B cell (primary cell): ENCODE measurements at regions not wholly inside any gene's neighbourhood (a gene's known extent, or its start where the extent isn't known, plus 50 kb on each side); places are given as distances from the start of the nearest gene placed in this dataset.

Experiments used
- ATAC-seq: fragments of 200-7000 bp; cut with Tn5 transposase; one replicate; pipeline ENCODE4 v1.10.0; 2021; ENCODE audit warnings: low read depth, mild to moderate bottlenecking, moderate number of reproducible peaks, moderate library complexity
- CTCF ChIA-PET: fragments of 350-600 bp; sonication (Branson Sonifier 250); formaldehyde crosslinking; loops from one replicate; lab custom pipeline; 2021; ENCODE audit warnings: antibody characterized with exemption, inconsistent platforms; lab: Charles Lee
- POLR2A ChIA-PET: fragments of 350-600 bp; sonication (Branson Sonifier 250); formaldehyde crosslinking; loops from one replicate; lab custom pipeline; 2021; ENCODE audit warnings: antibody characterized with exemption; lab: Charles Lee
- DNase-seq: peaks from one replicate; pipeline ENCODE4 v3.0.0; 2013
- H2AFZ ChIP-seq: 2 replicates; pipeline ENCODE4 v1.6.1; 2012; ENCODE audit warnings: mild to moderate bottlenecking, low read depth, low read length; ENCODE audit not compliant: insufficient read depth, poor library complexity, severe bottlenecking
- H3K27ac ChIP-seq, 2 donors: 1 replicate in 1 of 2; 2 replicates in 1 of 2; pipeline ENCODE4 v1.5.1; 2012 to 2013; ENCODE audit warnings: low read length in 2 of 2, mild to moderate bottlenecking in 2 of 2, moderate library complexity in 1 of 2
- H3K27me3 ChIP-seq, 4 experiments: fragments of 200-600 bp in 1 of 4; sonication (generic) in 1 of 4; replicated peaks in 1 of 4; 1 replicate in 2 of 4; 2 replicates in 2 of 4; pipeline versions ENCODE4 v1.6.1 to v1.7.0; 2013 to 2016; ENCODE audit warnings: low read length in 3 of 4, mild to moderate bottlenecking in 2 of 4, mixed read lengths in 1 of 4, moderate library complexity in 1 of 4; ENCODE audit not compliant: insufficient read depth in 4 of 4, control insufficient read depth in 3 of 4; ENCODE audit errors: control extremely low read depth in 1 of 4
- H3K36me3 ChIP-seq, 2 experiments: replicated peaks in 1 of 2; 1 replicate in 1 of 2; 2 replicates in 1 of 2; pipeline versions ENCODE4 v1.6.1 to v1.7.1; 2013; ENCODE audit warnings: low read length in 1 of 2; ENCODE audit not compliant: insufficient read depth in 2 of 2, control insufficient read depth in 1 of 2; ENCODE audit errors: control extremely low read depth in 1 of 2, extremely low read depth in 1 of 2
- H3K4me1 ChIP-seq, 2 donors: fragments of 200-600 bp in 1 of 2; sonication (generic) in 1 of 2; 1 replicate in 1 of 2; 2 replicates in 1 of 2; pipeline versions ENCODE4 v1.5.1 to v1.6.1; 2013 to 2017; ENCODE audit warnings: low read length in 2 of 2; ENCODE audit not compliant: control insufficient read depth in 2 of 2, insufficient read depth in 2 of 2
- H3K4me2 ChIP-seq: replicated peaks from 2 replicates; pipeline ENCODE3; 2012; ENCODE audit warnings: mild to moderate bottlenecking, low read depth, low read length; ENCODE audit not compliant: poor library complexity, severe bottlenecking
- H3K4me3 ChIP-seq, 5 experiments: fragments of 200-600 bp in 1 of 5; sonication (generic) in 1 of 5; 1 replicate in 3 of 5; 2 replicates in 2 of 5; pipeline versions ENCODE4 v1.5.1 to v1.7.0; 2011 to 2016; ENCODE audit warnings: low read length in 4 of 5, mild to moderate bottlenecking in 4 of 5, low read depth in 2 of 5, control low read depth in 1 of 5, moderate library complexity in 1 of 5; ENCODE audit not compliant: insufficient read depth in 1 of 5; ENCODE audit errors: control extremely low read depth in 1 of 5, extremely low read depth in 1 of 5
- H3K79me2 ChIP-seq: fragments of 200-600 bp; sonication (generic); one replicate; pipeline ENCODE4 v1.6.0; 2016; ENCODE audit warnings: low read length; ENCODE audit not compliant: control insufficient read depth, insufficient read depth
- H3K9ac ChIP-seq: fragments of 200-600 bp; sonication (generic); 2 replicates; pipeline ENCODE4 v1.6.1; 2017; ENCODE audit warnings: mild to moderate bottlenecking, low read length, moderate library complexity
- H3K9me3 ChIP-seq, 3 donors: one replicate each; pipeline versions ENCODE4 v1.6.1 to v1.7.1; 2013; ENCODE audit warnings: low read length in 2 of 3; ENCODE audit not compliant: control insufficient read depth in 2 of 3, insufficient read depth in 1 of 3; ENCODE audit errors: control extremely low read depth in 1 of 3
- H4K20me1 ChIP-seq: 2 replicates; pipeline ENCODE4 v1.6.0; 2012; ENCODE audit warnings: mild to moderate bottlenecking, low read length; ENCODE audit not compliant: insufficient read depth, control insufficient read depth, poor library complexity, severe bottlenecking
- H3K27ac Mint-ChIP-seq: one replicate; pipeline ENCODE4 v1.8.0; 2021; ENCODE audit warnings: mixed read lengths
- H3K27me3 Mint-ChIP-seq: one replicate; pipeline ENCODE4 v1.8.0; 2021; ENCODE audit warnings: mixed read lengths
- H3K4me1 Mint-ChIP-seq: one replicate; pipeline ENCODE4 v1.8.0; 2021; ENCODE audit warnings: mixed read lengths
- H3K4me3 Mint-ChIP-seq: one replicate; pipeline ENCODE4 v1.8.0; 2021; ENCODE audit warnings: mixed read lengths
- H3K9me3 Mint-ChIP-seq: one replicate; pipeline ENCODE4 v1.8.0; 2022; ENCODE audit warnings: mixed read lengths; ENCODE audit not compliant: insufficient read depth
- EZH2 ChIP-seq: IDR thresholded peaks from 2 replicates; pipeline ENCODE4 v1.6.1; 2012; ENCODE audit warnings: borderline replicate concordance, low read depth, mild to moderate bottlenecking, moderate library complexity, low read length; ENCODE audit not compliant: insufficient read depth, poor library complexity, severe bottlenecking
- WGBS: methylation state at CpG from one replicate; pipeline ENCODE4 v1.1.5; 2013; ENCODE audit warnings: missing lambda C conversion rate; ENCODE audit not compliant: insufficient coverage; 5-methylcytosine and 5-hydroxymethylcytosine counted together
- intact Hi-C: fragments of 100-400 bp; cut with micrococcal nuclease; formaldehyde crosslinking; loops from one replicate; pipeline ENCODE4 v1.10.0; 2022
- TF ChIP-seq, protein P1 (sequence below): fragments of 200-600 bp; IDR thresholded peaks from one replicate; pipeline ENCODE4 v1.8.0; 2022; ENCODE audit warnings: antibody characterized with exemption, mild to moderate bottlenecking

DNA sequence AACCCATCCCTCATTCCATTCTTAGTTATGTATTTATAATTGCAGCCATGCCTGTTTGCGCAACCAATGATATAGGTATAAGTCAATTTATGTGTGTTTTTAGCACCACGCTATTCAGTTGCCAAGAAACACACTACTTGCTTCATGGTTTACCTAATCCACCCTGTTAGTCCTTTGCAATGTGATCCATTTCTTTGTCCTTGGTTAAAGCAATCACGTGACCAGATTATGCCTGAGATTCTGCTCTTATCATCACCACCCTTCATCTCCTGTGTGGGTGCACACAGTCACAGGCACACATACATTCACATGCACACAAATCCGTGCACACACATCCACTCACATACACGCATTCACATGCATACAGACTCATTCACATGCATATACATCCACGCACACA lies 52.3 kb upstream of the KCNA5 start:
- ChIA-PET CTCF (no interaction called here), POLR2A (no interaction called here)
- peaks cover 59% of the 10 kb centered on the region for H3K27me3 Mint-ChIP-seq
- Histone ChIP-seq H3K4me3 (no peak overlapping the region), H3K27ac (no peak overlapping the region), H4K20me1 (no peaks in the 10 kb centered on the region), H2AFZ (no peak overlapping the region), H3K36me3 (no peaks in the 10 kb centered on the region), H3K9ac (no peak overlapping the region), H3K27me3 (peaks cover 0 to 7% (median 4%) of the 10 kb centered on the region in 4 experiments), H3K79me2 (no peaks in the 10 kb centered on the region), H3K9me3 (no peaks in the 10 kb centered on the region), H3K4me1 (no peaks in the 10 kb centered on the region), H3K4me2 (no peak overlapping the region)
- 89% methylated on average over 5 of the region's 6 CpGs for WGBS
- ATAC-seq, result no peak
- no peak overlapping the region for H3K27ac Mint-ChIP-seq
- H3K4me3 Mint-ChIP-seq, result no peak overlapping the region
- no peaks in the 10 kb centered on the region for H3K4me1 Mint-ChIP-seq
- intact Hi-C loops, result no loop called here
- TF ChIP-seq EZH2, result no peak
- TF ChIP-seq, protein P1, sequence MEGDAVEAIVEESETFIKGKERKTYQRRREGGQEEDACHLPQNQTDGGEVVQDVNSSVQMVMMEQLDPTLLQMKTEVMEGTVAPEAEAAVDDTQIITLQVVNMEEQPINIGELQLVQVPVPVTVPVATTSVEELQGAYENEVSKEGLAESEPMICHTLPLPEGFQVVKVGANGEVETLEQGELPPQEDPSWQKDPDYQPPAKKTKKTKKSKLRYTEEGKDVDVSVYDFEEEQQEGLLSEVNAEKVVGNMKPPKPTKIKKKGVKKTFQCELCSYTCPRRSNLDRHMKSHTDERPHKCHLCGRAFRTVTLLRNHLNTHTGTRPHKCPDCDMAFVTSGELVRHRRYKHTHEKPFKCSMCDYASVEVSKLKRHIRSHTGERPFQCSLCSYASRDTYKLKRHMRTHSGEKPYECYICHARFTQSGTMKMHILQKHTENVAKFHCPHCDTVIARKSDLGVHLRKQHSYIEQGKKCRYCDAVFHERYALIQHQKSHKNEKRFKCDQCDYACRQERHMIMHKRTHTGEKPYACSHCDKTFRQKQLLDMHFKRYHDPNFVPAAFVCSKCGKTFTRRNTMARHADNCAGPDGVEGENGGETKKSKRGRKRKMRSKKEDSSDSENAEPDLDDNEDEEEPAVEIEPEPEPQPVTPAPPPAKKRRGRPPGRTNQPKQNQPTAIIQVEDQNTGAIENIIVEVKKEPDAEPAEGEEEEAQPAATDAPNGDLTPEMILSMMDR, result no peak
- no peak for DNase-seq
- no peaks in the 10 kb centered on the region for H3K9me3 Mint-ChIP-seq

DNA sequence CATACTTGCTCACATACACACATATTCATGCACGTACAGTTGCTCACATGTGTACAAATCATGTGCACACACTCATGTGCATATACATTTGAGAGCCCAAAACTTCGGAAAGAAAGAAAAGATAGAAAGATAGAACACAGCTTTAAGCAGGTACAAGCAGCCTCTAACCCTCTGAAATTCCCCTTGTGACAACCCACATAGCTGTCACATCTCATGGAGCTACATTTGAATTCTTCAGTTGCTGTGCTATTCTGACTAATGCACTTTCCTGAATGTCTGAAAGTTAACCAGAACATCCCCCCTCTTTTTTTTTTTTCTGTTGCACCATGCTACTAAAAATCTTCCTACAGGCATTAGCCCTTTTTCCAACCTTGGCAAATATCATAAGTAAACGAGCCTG lies 51.9 kb upstream of the KCNA5 start:
- Histone ChIP-seq H3K9me3 (no peaks in the 10 kb centered on the region), H3K79me2 (no peaks in the 10 kb centered on the region), H4K20me1 (no peaks in the 10 kb centered on the region), H3K4me2 (no peak overlapping the region), H3K4me3 (no peak overlapping the region), H3K36me3 (no peaks in the 10 kb centered on the region), H3K9ac (no peak overlapping the region), H2AFZ (no peak overlapping the region), H3K27ac (no peak overlapping the region), H3K4me1 (no peaks in the 10 kb centered on the region), H3K27me3 (peaks cover 0 to 7% (median 4%) of the 10 kb centered on the region in 4 experiments)
- Mint-ChIP-seq H3K9me3 (no peaks in the 10 kb centered on the region), H3K4me1 (no peaks in the 10 kb centered on the region), H3K27me3 (peaks cover 59% of the 10 kb centered on the region), H3K4me3 (no peak overlapping the region), H3K27ac (no peak overlapping the region)
- WGBS, result 100% methylated on average over 2 of the region's 3 CpGs
- ChIA-PET CTCF (interaction anchor here (1.2 kb wide), 1 partner anchor 136 kb away, joined by 3 read pairs; no protein-coding TSS in a partner anchor), POLR2A (no interaction called here)
- no peak for TF ChIP-seq EZH2
- TF ChIP-seq, protein P1, result no peak
- intact Hi-C loops, result no loop called here
- no peak for DNase-seq
- ATAC-seq, result no peak
